B cell (primary cell): ENCODE measurements at regions not wholly inside any gene's neighbourhood (a gene's known extent, or its start where the extent isn't known, plus 50 kb on each side); places are given as distances from the start of the nearest gene placed in this dataset.

ENCODE experiments used
- ATAC-seq: fragments of 200-7000 bp; cut with Tn5 transposase; one replicate; pipeline ENCODE4 v1.10.0; 2021; ENCODE audit warnings: low read depth, mild to moderate bottlenecking, moderate number of reproducible peaks, moderate library complexity
- CTCF ChIA-PET: fragments of 350-600 bp; sonication (Branson Sonifier 250); formaldehyde crosslinking; loops from one replicate; lab custom pipeline; 2021; ENCODE audit warnings: antibody characterized with exemption, inconsistent platforms; lab: Charles Lee
- POLR2A ChIA-PET: fragments of 350-600 bp; sonication (Branson Sonifier 250); formaldehyde crosslinking; loops from one replicate; lab custom pipeline; 2021; ENCODE audit warnings: antibody characterized with exemption; lab: Charles Lee
- DNase-seq: peaks from one replicate; pipeline ENCODE4 v3.0.0; 2013
- H2AFZ ChIP-seq: 2 replicates; pipeline ENCODE4 v1.6.1; 2012; ENCODE audit warnings: mild to moderate bottlenecking, low read depth, low read length; ENCODE audit not compliant: insufficient read depth, poor library complexity, severe bottlenecking
- H3K27ac ChIP-seq, 2 donors: 1 replicate in 1 of 2; 2 replicates in 1 of 2; pipeline ENCODE4 v1.5.1; 2012 to 2013; ENCODE audit warnings: low read length in 2 of 2, mild to moderate bottlenecking in 2 of 2, moderate library complexity in 1 of 2
- H3K27me3 ChIP-seq, 4 experiments: fragments of 200-600 bp in 1 of 4; sonication (generic) in 1 of 4; replicated peaks in 1 of 4; 1 replicate in 2 of 4; 2 replicates in 2 of 4; pipeline versions ENCODE4 v1.6.1 to v1.7.0; 2013 to 2016; ENCODE audit warnings: low read length in 3 of 4, mild to moderate bottlenecking in 2 of 4, mixed read lengths in 1 of 4, moderate library complexity in 1 of 4; ENCODE audit not compliant: insufficient read depth in 4 of 4, control insufficient read depth in 3 of 4; ENCODE audit errors: control extremely low read depth in 1 of 4
- H3K36me3 ChIP-seq, 2 experiments: replicated peaks in 1 of 2; 1 replicate in 1 of 2; 2 replicates in 1 of 2; pipeline versions ENCODE4 v1.6.1 to v1.7.1; 2013; ENCODE audit warnings: low read length in 1 of 2; ENCODE audit not compliant: insufficient read depth in 2 of 2, control insufficient read depth in 1 of 2; ENCODE audit errors: control extremely low read depth in 1 of 2, extremely low read depth in 1 of 2
- H3K4me1 ChIP-seq, 2 donors: fragments of 200-600 bp in 1 of 2; sonication (generic) in 1 of 2; 1 replicate in 1 of 2; 2 replicates in 1 of 2; pipeline versions ENCODE4 v1.5.1 to v1.6.1; 2013 to 2017; ENCODE audit warnings: low read length in 2 of 2; ENCODE audit not compliant: control insufficient read depth in 2 of 2, insufficient read depth in 2 of 2
- H3K4me2 ChIP-seq: replicated peaks from 2 replicates; pipeline ENCODE3; 2012; ENCODE audit warnings: mild to moderate bottlenecking, low read depth, low read length; ENCODE audit not compliant: poor library complexity, severe bottlenecking
- H3K4me3 ChIP-seq, 5 experiments: fragments of 200-600 bp in 1 of 5; sonication (generic) in 1 of 5; 1 replicate in 3 of 5; 2 replicates in 2 of 5; pipeline versions ENCODE4 v1.5.1 to v1.7.0; 2011 to 2016; ENCODE audit warnings: low read length in 4 of 5, mild to moderate bottlenecking in 4 of 5, low read depth in 2 of 5, control low read depth in 1 of 5, moderate library complexity in 1 of 5; ENCODE audit not compliant: insufficient read depth in 1 of 5; ENCODE audit errors: control extremely low read depth in 1 of 5, extremely low read depth in 1 of 5
- H3K79me2 ChIP-seq: fragments of 200-600 bp; sonication (generic); one replicate; pipeline ENCODE4 v1.6.0; 2016; ENCODE audit warnings: low read length; ENCODE audit not compliant: control insufficient read depth, insufficient read depth
- H3K9ac ChIP-seq: fragments of 200-600 bp; sonication (generic); 2 replicates; pipeline ENCODE4 v1.6.1; 2017; ENCODE audit warnings: mild to moderate bottlenecking, low read length, moderate library complexity
- H3K9me3 ChIP-seq, 3 donors: one replicate each; pipeline versions ENCODE4 v1.6.1 to v1.7.1; 2013; ENCODE audit warnings: low read length in 2 of 3; ENCODE audit not compliant: control insufficient read depth in 2 of 3, insufficient read depth in 1 of 3; ENCODE audit errors: control extremely low read depth in 1 of 3
- H4K20me1 ChIP-seq: 2 replicates; pipeline ENCODE4 v1.6.0; 2012; ENCODE audit warnings: mild to moderate bottlenecking, low read length; ENCODE audit not compliant: insufficient read depth, control insufficient read depth, poor library complexity, severe bottlenecking
- H3K27ac Mint-ChIP-seq: one replicate; pipeline ENCODE4 v1.8.0; 2021; ENCODE audit warnings: mixed read lengths
- H3K27me3 Mint-ChIP-seq: one replicate; pipeline ENCODE4 v1.8.0; 2021; ENCODE audit warnings: mixed read lengths
- H3K4me1 Mint-ChIP-seq: one replicate; pipeline ENCODE4 v1.8.0; 2021; ENCODE audit warnings: mixed read lengths
- H3K4me3 Mint-ChIP-seq: one replicate; pipeline ENCODE4 v1.8.0; 2021; ENCODE audit warnings: mixed read lengths
- H3K9me3 Mint-ChIP-seq: one replicate; pipeline ENCODE4 v1.8.0; 2022; ENCODE audit warnings: mixed read lengths; ENCODE audit not compliant: insufficient read depth
- CTCF ChIP-seq: fragments of 200-600 bp; IDR thresholded peaks from one replicate; pipeline ENCODE4 v1.8.0; 2022; ENCODE audit warnings: antibody characterized with exemption, mild to moderate bottlenecking
- EZH2 ChIP-seq: IDR thresholded peaks from 2 replicates; pipeline ENCODE4 v1.6.1; 2012; ENCODE audit warnings: borderline replicate concordance, low read depth, mild to moderate bottlenecking, moderate library complexity, low read length; ENCODE audit not compliant: insufficient read depth, poor library complexity, severe bottlenecking
- WGBS: methylation state at CpG from one replicate; pipeline ENCODE4 v1.1.5; 2013; ENCODE audit warnings: missing lambda C conversion rate; ENCODE audit not compliant: insufficient coverage; 5-methylcytosine and 5-hydroxymethylcytosine counted together
- intact Hi-C: fragments of 100-400 bp; cut with micrococcal nuclease; formaldehyde crosslinking; loops from one replicate; pipeline ENCODE4 v1.10.0; 2022

GRCh38 chr6:95439741-95440140 lies 137.6 kb upstream of the MANEA start:
- Histone ChIP-seq H2AFZ (no peak overlapping the region), H3K27me3 (no peaks in the 10 kb centered on the region), H3K79me2 (no peaks in the 10 kb centered on the region), H3K27ac (no peak overlapping the region), H3K4me2 (no peak overlapping the region), H3K4me3 (no peak overlapping the region), H3K9me3 (no peaks in the 10 kb centered on the region), H3K4me1 (no peaks in the 10 kb centered on the region), H3K36me3 (no peaks in the 10 kb centered on the region), H4K20me1 (no peaks in the 10 kb centered on the region), H3K9ac (no peak overlapping the region)
- POLR2A ChIA-PET = no interaction called here
- no peak for TF ChIP-seq CTCF
- no peak for TF ChIP-seq EZH2
- Mint-ChIP-seq H3K4me1 (no peaks in the 10 kb centered on the region), H3K9me3 (no peaks in the 10 kb centered on the region), H3K4me3 (no peak overlapping the region), H3K27ac (no peak overlapping the region), H3K27me3 (no peaks in the 10 kb centered on the region)
- intact Hi-C loops = no loop called here
- ATAC-seq = no peak
- DNase-seq = no peak
- CTCF ChIA-PET = no interaction called here
- WGBS = no CpG with 5 or more reads among the region's 2 CpGs

GRCh38 chr6:95448208-95448607 lies 129.1 kb upstream of the MANEA start:
- 93% methylated on average over 3 of the region's 4 CpGs for WGBS
- CTCF ChIA-PET = no interaction called here
- Histone ChIP-seq H3K79me2 (no peaks in the 10 kb centered on the region), H3K4me1 (no peaks in the 10 kb centered on the region), H4K20me1 (no peaks in the 10 kb centered on the region), H3K9me3 (no peaks in the 10 kb centered on the region), H3K36me3 (no peaks in the 10 kb centered on the region), H3K9ac (no peak overlapping the region), H2AFZ (no peak overlapping the region), H3K27ac (no peak overlapping the region), H3K27me3 (no peaks in the 10 kb centered on the region), H3K4me2 (no peak overlapping the region), H3K4me3 (no peak overlapping the region)
- H3K4me1 Mint-ChIP-seq = no peaks in the 10 kb centered on the region
- intact Hi-C loops = no loop called here
- no peaks in the 10 kb centered on the region for H3K9me3 Mint-ChIP-seq
- no peak overlapping the region for H3K4me3 Mint-ChIP-seq
- TF ChIP-seq EZH2 = no peak
- TF ChIP-seq CTCF = no peak
- DNase-seq (no peak), ATAC-seq (no peak)
- POLR2A ChIA-PET = no interaction called here
- no peak overlapping the region for H3K27ac Mint-ChIP-seq
- H3K27me3 Mint-ChIP-seq = no peaks in the 10 kb centered on the region
